COLO668 (cell line): ENCODE measurements at regions not wholly inside any gene's neighbourhood (a gene's known extent, or its start where the extent isn't known, plus 50 kb on each side); places are given as distances from the start of the nearest gene placed in this dataset.
"Not testable (repeated sequence)": the region's sequence is repeated elsewhere in the genome, so short reads cannot be mapped to it uniquely, and the experiment has no call there.

Experiments used
- DNase-seq: peaks from one replicate; lab custom pipeline; 2025; ENCODE audit not compliant: unreplicated experiment; lab: John Stamatoyannopoulos, UW

DNA sequence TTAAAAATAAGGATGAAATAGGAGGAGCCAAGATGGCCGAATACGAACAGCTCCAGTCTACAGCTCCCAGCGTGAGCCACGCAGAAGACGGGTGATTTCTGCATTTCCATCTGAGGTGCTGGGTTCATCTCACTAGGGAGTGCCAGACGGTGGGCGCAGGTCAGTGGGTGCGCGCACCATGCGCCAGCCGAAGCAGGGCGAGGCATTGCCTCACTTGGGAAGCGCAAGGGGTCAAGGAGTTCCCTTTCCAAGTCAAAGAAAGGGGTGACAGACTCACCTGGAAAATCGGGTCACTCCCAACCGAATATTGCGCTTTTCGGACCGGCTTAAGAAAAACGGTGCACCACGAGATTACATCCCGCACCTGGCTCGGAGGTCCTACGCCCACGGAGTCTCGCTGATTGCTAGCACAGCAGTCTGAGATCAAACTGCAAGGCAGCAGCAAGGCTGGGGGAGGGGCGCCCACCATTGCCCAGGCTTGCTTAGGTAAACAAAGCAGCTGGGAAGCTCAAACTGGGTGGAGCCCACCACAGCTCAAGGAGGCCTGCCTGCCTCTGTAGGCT, 323.2 kb upstream of the PIK3C3 start:
- not testable (repeated sequence) for DNase-seq

DNA sequence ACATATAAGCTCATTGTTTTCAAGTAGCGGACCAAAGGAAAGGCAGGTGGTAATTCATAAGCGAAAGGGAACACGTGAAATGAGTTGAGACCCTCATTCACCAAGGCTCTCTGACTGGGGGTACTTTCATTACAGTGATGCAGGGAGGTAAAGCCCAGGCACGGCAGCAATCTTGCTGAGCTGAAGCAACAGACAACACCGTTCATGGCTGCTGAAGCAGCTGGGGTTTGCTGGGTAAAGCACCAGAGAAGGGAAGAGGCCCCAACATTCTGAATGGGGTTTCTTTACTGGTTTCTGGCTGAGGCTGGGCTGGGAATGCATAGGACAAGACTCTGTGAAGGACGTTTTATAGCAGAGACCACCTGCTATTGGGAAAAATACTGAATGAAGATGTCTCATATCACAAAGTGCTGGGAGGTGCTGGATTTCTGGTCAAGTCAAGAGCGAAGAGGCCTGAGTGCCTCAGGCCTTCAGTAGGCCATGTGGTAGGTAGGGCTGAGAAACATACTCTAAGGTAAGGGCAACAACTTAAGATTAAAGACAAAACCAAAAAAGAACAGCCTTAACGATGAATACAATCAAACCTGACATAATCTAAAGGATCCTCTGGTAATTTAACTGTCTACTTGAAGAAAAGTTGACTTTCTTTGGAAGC, 324.7 kb upstream of the PIK3C3 start:
- DNase-seq: no peak

DNA sequence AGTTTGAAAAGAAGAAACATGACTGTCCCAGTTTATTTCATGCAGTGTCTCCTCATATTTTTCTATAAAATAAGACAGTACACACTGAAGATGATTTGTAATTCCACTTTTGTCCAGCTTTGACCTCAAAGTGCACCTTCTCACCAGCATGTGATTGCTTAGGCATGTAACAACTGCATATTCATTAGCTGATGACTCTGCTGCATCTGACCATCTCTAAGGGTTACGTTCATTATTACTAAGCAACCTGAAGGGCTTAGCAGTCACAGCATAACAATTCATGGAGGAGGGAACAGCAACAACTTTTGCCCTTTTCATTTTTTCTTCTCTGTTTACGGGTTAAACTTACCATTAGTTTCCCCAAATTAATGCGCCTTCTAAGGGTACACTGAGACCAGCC, 330.6 kb upstream of the PIK3C3 start:
- no peak for DNase-seq

DNA sequence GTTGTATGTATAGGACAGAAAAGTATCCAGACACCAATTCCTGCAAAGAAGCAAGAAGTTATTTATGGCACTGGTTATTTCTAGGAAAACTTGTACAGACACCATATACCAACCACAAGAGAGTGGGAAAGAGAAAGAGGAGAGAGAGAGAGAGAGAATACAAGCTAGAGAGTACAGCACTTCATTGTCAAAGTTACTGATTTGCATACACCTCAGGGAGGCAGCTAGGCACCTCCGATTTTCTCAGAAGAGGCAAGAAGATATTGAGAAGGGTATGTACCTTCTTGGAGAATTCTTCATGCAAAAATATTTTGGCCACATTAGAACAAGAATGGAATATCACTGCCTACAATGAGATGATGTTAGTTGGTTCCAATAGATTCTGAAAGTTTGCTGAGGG, 333.9 kb upstream of the PIK3C3 start:
- DNase-seq: no peak

DNA sequence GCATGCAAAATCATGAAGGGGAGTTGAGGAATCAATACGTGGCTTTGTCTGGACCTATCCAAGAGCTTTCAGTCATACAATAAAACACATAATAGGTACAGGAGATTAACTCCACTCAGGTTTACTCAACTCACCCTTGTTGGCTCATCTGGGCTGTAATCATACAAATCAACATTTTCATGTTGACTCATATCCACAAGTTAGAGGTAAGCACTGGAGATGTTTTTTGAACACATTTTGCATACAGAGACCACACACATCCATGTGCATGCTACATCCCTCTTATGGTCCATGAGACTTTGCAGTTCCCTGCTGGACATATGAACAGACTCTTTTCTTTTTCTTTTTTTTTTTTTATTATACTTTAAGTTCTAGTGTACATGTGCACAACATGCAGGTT, 336.9 kb upstream of the PIK3C3 start:
- no peak for DNase-seq

DNA sequence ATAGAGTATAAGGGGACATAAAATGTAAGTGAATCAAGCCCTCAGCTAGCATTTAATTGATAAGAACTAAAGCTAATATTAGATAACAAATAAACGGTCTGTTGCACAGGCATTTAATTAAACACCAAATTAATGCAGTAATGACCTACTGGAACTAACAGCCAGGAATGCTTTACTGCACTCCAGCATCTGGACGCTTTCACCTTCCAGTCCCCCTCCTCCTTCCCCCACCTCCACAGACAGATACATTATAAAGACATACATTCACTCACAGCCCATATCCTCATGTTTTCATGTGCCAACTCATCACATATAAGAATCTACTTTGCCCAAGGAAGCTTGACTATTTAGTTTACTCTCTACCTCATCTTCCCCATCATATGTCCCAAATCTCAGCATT, 337.4 kb upstream of the PIK3C3 start:
- DNase-seq: no peak

DNA sequence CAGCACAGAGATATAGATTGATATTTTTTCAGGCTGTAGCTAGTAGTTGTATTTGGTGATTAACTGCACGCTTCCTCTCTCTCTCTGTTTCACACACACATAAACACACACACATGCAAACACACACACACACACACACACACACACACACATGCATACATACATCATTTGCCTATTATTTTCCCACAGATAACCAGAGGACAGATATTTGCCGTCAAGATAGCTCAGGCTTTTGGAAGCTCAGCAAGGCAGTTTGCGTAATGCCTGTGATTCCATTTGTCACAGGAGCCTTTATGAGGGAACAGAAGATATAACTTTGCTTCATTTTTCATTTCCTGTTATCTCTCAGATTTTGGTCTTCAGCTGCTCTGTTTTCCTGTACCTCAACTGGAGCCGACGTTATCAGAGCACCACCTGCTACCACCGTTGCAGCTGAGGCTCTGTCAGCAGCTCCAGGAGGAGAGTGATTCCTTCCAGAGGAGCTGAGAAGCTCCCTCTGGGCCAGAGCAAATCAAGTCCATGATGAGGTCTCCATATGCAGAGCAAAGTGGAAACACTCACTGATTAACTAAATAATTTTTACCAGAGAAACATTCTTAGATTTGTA, 341.9 kb upstream of the PIK3C3 start:
- no peak for DNase-seq

DNA sequence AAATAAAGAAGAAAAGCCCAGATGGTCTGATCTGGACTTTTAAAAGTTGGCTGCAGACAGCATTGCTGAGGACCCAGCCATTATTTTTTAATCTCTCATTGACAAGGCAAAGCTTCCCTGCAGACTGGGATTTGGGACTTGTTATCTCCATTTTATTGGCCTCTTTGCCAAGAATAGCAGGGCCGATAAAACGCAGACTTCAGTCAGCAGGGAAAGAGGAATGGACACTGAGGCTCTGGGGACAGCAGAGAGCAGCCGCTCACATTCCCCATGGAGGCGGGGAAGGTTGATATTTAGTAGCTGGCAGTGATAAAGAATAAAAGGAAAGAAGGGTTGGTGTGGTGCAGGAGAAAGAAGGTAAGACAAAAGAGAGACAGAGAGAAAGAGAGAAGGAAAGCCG, 350.1 kb upstream of the PIK3C3 start:
- no peak for DNase-seq

DNA sequence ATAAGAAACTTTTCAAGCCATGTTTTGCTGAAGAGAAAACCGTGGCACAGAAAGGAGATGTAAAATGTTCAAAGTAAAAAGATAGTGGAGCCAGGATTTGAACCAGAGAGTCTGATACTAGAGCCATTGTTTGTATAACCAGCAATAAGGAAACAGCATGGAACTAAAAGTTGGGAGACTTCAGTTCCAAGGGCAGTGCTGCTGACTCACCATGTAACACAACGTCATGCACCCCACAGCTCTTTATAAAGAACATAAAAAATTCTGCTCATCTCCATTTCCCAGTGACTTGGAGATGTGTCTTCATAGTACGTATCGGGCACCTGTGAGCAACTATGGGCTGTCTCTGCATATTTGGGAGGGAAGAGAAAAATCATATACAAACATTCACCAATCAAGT, 353.0 kb upstream of the PIK3C3 start:
- DNase-seq: no peak

DNA sequence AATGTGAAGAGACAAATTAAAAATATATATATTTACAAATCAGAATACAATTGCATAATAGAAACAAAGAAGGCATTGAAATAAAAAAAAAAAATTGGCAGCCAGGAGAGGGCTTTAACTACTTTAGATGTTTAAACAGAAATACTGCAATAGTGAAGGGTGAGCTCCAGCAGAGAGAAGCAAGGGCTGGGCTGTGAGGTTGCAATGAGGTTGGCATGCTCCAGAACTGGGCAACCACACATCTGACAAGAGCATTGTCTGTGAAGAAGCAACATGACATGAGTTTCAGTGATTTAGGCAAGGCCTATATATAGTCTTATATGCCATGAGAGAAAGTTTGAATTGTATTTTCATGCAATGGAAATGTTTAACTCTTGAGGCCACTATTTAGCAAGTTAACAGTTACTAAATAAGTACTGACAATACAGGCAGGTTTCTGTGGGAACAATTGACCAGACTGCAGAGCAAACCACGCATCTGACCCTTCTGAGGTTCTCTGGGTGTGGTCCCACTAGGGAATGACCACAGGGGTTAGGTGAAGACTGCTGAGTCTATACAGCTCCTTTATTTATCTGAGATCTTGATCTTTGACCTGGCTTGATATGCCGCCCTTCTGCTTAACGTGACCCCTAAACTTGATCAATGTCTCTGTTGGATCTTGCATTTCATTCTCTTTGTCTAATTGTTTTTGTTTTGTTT, 354.2 kb upstream of the PIK3C3 start:
- DNase-seq: no peak

DNA sequence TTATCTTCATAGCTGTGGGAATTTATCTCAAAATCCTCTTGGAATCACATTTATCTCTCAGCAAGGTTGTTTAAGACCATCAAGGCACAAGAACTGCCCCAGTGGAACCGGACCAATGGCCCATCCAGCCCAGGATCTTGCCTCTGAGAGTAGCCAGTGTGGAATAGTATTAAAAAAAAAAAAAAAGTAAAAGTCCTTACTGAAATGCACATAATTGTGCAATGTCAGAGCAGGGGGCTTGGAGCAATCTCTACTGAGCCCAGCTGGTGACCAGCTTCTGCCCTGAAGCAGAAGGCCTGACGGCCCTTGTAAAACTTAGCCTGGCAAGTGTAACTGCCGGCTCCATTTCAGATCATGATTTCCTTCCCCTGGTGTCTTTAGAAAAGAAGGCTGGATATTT, 355.6 kb upstream of the PIK3C3 start:
- no peak for DNase-seq

DNA sequence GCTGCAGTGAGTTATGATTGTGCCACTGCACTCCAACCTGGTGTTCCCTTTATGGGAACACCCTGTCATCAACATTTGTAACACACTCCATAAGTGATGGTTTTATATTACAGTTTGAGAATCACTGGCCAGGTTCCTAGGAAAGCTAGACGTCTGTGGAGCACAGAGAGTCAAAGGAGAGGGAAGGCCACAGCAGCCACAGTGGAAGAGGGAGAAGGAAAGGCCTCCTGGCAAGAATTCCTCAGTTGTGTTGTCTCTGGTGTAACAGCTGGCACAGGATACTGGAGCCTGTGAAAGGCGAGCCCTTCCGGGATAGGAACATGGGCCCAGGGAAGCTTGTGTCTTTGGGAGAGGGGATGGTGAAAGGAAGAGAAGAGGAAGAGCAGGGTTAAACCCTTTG, 360.5 kb upstream of the PIK3C3 start:
- DNase-seq: no peak

DNA sequence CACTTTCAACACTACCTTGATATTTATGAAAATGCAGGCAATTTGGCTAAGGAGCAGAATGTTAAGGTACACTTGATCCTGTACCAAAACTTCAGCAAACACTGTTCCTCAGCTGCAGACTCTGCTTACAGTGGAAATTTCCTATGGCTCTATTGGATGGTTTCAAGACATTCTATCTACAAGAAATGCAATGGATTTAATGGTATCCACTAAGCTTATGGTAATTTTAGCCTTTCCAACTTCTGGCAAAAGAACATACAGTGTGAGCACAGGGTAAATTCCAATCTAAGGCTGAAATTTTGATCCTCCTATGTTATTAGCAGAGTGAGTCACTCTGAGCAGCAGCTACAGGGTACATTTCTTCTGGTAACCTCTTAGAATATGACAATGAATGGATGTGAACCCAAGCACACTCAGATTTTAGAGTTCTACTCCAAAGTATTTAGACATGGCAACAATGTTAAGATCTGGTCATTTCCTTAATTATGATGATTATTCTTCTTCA, 361.8 kb upstream of the PIK3C3 start:
- no peak for DNase-seq

DNA sequence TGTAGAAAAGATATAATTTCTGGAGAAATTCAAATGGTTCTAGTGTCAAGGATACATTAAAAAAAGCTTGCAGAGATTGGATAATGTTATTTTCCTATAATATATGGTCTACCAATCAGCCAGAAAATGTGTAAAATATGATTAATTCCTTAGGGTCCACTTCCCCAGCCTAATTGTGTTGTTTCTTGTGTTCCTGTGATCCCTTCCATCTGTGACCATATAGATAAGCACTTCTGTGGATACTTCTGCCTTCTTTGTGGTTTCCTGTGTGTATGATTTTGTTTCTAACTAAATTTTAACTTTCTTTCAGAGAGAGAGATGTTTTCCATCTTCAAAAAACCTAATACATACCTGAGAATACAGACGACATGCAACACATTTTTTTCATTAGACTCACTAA, 367.1 kb upstream of the PIK3C3 start:
- DNase-seq: no peak

DNA sequence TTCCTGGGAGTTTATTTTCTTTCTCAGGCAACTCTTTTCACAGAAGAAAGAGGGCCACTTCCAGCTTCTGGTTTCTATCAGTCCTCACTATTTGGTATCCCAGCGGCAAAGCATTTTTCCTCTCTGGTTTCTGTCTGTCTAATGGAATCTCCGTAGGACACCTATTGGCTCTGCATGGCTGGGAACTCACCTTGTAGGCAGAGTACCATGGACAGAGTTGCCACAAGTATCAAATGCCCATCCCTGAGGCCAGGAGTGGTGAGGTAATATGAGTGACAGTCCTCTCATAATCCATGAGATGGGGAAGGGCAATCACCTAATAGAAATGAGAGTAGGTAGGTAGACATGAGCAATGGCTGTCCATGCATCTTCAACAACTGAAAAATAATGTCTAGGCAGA, 369.5 kb upstream of the PIK3C3 start:
- DNase-seq: no peak

DNA sequence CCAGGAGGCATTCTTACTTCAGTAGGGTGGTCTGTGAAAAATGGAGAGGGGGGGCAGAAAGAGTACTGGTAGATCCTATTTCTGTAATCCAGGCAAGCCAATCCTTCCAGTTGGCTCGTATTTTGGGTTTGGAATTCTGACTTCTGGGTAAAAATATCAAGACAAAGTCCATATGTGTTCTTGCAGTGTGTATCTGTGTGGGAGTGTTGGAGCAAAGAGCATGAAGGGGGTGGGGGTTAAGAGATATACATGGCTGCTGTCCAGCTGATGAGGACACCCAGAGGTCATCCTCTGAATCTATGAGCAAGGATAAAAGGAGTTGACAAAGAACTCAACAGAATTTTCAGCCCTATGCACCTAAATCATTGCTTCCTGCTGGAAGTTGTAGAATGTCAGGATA, 375.8 kb upstream of the PIK3C3 start:
- no peak for DNase-seq

DNA sequence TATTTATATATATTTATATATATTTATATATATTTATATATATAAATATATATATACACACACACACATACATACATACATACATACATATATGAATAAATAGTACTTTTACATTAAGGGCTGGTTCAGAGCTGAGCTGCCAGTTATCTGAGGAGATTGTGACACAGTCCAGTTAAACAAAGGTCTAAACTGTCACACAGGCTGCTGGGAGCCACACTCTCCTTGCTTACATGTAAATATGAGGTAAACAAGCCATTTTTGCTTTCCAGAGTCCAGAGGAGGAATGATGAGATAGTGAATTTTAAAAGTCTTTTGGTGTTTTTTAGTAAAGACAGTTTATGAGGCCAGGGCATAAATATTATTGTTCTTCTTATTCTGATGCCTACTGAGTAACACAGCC, 377.5 kb upstream of the PIK3C3 start:
- DNase-seq: no peak

DNA sequence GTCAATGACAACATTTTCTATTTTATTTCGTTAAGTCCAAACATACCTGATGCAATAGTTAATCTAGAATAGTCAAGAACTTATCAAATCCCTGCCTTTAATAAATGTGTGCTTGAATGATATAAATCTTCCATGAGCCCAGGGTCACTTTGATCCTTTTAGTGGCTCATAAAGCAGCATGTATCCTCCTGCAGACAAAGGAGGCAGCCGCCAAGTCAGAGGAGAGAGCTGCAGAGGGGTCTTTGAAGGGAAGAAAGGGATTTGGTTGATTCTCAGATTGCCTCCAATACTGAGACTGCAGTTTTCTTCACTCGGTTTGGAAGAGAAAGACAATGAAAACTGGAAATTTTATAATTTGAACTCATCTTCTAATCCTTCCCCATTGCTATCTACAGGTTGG, 378.4 kb upstream of the PIK3C3 start:
- no peak for DNase-seq

DNA sequence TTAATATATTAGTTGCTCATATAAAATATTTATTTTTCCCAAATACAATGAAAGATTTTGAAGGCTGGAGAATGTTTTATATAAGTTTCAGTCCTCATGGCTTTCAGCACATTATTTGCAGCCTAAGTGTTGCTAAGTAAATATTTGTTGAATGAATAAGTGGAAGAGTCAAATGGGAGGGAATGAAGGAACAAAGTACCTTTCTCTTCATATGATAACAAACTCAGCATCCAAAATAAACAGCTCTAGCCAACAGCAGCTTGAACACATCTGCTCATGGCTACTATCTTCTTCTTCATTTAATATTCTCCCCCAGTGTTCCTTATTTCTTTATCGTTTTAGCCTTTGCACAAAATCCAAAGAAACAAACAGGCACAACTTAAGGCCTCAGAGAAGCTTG, 385.2 kb upstream of the PIK3C3 start:
- no peak for DNase-seq

DNA sequence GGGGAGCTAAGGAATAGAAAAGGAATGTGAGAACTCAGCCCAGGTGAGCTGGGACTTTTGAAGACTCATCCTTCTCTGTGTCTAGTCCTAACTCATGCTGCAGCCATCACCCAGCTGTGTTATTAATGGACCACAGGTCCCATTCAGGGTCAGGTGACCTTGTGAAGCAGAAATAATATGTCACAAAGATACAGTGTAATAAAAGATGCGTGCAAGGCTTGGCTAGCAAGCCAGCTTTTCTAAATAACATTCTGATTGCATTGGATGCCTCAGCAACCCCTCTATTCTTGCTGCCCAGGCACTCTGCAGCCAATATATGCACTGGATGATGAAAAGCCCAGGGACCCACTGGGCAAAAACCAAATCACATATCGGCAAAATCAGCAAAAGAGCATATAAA, 393.1 kb upstream of the PIK3C3 start:
- DNase-seq: no peak

DNA sequence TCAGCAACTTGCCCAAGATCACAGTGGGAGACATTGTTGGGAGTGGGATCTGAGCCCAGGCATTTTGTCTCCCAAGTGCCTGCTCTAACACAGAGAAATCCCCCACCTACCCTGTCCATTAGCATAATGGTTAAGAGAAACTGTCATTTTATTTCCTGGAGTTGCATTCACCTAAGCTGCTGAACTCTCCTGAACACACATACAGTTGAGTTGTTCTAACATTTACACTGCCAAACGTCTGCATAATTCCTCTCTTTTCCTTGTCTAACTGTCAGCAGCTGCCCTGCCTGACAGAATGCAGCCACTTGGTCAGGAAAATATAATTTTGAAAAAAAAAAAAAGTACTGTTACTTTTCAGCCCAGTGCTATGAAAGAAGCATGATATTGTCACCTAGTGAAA, 396.3 kb upstream of the PIK3C3 start:
- no peak for DNase-seq

DNA sequence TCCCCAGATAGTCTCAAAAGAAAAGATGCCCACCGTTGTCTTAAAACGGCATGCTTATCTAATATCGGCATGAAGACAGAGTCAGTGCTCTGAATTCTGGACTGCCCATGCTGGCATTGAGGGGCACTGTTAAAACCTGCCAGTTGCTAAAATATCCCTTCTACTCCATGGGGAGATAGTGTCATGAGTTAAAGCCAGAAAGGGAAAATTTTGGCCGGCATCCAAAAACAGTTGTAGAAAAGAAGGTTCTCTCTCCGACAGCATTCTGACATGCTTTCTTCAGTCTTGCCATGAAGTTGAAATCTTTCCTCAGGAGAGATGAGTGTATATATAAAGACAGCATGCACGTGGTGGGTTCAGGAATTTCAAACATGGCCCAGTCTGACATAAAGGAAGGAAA, 401.3 kb upstream of the PIK3C3 start:
- DNase-seq: no peak
